ENCODE measurements at regions not wholly inside any gene's neighbourhood (a gene's known extent, or its start where the extent isn't known, plus 50 kb on each side); places are given as distances from the start of the nearest gene placed in this dataset.

GRCh38 chr2:107760620-107761364 is 65.9 kb upstream of the RGPD4 start:
- Mint-ChIP-seq H3K27ac (no peak overlapping the region), H3K4me3 (no peak overlapping the region), H3K27me3 (ENCODE audit: insufficient read depth) (no peaks in the 10 kb centered on the region; the same call in 1 of the 2 replicates), H3K4me1 (ENCODE audit: low read depth) (no peaks in the 10 kb centered on the region), H3K9me3 (peaks cover 22% of the 10 kb centered on the region), H3K36me3 (ENCODE audit: low read depth) (no peaks in the 10 kb centered on the region; the same call in 1 of the 2 replicates)
- no peak for TF ChIP-seq CTCF (IDR thresholded peaks at IDR 0.05)
- DNase-seq, result no peak

GRCh38 chr2:107772353-107772752 is 54.3 kb upstream of the RGPD4 start:
- no peak for DNase-seq
- no peaks in the 10 kb centered on the region for H3K36me3 Mint-ChIP-seq (ENCODE audit: low read depth)
- no peak for TF ChIP-seq CTCF (IDR thresholded peaks at IDR 0.05)
- H3K9me3 Mint-ChIP-seq, result peaks cover 34% of the 10 kb centered on the region
- H3K4me1 Mint-ChIP-seq (ENCODE audit: low read depth), result no peaks in the 10 kb centered on the region
- no peak overlapping the region for H3K4me3 Mint-ChIP-seq
- H3K27ac Mint-ChIP-seq, result no peak overlapping the region
- no peaks in the 10 kb centered on the region for H3K27me3 Mint-ChIP-seq (ENCODE audit: insufficient read depth)

GRCh38 chr2:107775211-107775610 is 51.5 kb upstream of the RGPD4 start:
- no peak for DNase-seq
- Mint-ChIP-seq H3K4me1 (ENCODE audit: low read depth) (no peaks in the 10 kb centered on the region), H3K27ac (no peak overlapping the region), H3K4me3 (no peak overlapping the region), H3K36me3 (ENCODE audit: low read depth) (no peaks in the 10 kb centered on the region), H3K27me3 (ENCODE audit: insufficient read depth) (no peaks in the 10 kb centered on the region), H3K9me3 (peaks cover 24% of the 10 kb centered on the region)
- no peak for TF ChIP-seq CTCF (IDR thresholded peaks at IDR 0.05)

- Mint-ChIP-seq H3K36me3 (ENCODE audit: low read depth) (no peaks in the 10 kb centered on the region), H3K27me3 (ENCODE audit: insufficient read depth) (no peaks in the 10 kb centered on the region), H3K9me3 (peaks cover 18% of the 10 kb centered on the region), H3K27ac (no peak overlapping the region), H3K4me1 (ENCODE audit: low read depth) (no peaks in the 10 kb centered on the region), H3K4me3 (no peak overlapping the region)
- TF ChIP-seq CTCF (IDR thresholded peaks at IDR 0.05), result no peak
- no peak for DNase-seq
These were observed 50.9 kb upstream of the RGPD4 start for GRCh38 chr2:107775791-107776190.

GRCh38 chr2:107776362-107776761 is 50.3 kb upstream of the RGPD4 start:
- H3K27me3 Mint-ChIP-seq (ENCODE audit: insufficient read depth), result no peaks in the 10 kb centered on the region
- H3K4me3 Mint-ChIP-seq, result no peak overlapping the region
- no peaks in the 10 kb centered on the region for H3K36me3 Mint-ChIP-seq (ENCODE audit: low read depth)
- no peak for DNase-seq
- TF ChIP-seq CTCF (IDR thresholded peaks at IDR 0.05), result no peak
- peaks cover 14% of the 10 kb centered on the region for H3K9me3 Mint-ChIP-seq
- no peak overlapping the region for H3K27ac Mint-ChIP-seq
- H3K4me1 Mint-ChIP-seq (ENCODE audit: low read depth), result no peaks in the 10 kb centered on the region

Measured in HFFc6 (cell line).